ENCODE measurements at regions not wholly inside any gene's neighbourhood (a gene's known extent, or its start where the extent isn't known, plus 50 kb on each side); places are given as distances from the start of the nearest gene placed in this dataset.
"Not testable (repeated sequence)": the region's sequence is repeated elsewhere in the genome, so short reads cannot be mapped to it uniquely, and the experiment has no call there.

GRCh38 chr2:133624551-133624950 lies 56.3 kb upstream of the NCKAP5 start:
- no peak for DNase-seq (ENCODE audit: low read depth)

DNA sequence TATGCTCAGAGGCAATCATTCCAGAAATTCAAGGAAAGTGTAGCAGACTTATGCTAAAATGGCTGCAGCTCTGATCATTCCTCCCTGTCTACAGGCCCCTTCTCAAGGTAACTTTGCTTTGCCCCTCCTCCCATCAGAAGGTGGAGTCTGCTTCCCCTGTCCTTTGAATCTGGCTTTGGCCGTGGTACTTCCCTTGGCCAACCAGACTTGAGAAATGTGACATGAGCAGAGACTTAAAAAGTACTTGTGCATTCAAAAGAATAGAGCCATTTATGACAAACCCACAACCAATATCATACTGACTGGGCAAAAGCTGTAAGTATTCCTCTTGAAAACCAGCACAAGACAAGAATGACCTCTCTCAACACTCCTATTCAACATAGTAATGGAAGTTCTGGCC lies 59.5 kb upstream of the NCKAP5 start:
- DNase-seq (ENCODE audit: low read depth), result no peak

- no peak for DNase-seq (ENCODE audit: low read depth)
These were observed 65.0 kb upstream of the NCKAP5 start for GRCh38 chr2:133633309-133633708.

DNA sequence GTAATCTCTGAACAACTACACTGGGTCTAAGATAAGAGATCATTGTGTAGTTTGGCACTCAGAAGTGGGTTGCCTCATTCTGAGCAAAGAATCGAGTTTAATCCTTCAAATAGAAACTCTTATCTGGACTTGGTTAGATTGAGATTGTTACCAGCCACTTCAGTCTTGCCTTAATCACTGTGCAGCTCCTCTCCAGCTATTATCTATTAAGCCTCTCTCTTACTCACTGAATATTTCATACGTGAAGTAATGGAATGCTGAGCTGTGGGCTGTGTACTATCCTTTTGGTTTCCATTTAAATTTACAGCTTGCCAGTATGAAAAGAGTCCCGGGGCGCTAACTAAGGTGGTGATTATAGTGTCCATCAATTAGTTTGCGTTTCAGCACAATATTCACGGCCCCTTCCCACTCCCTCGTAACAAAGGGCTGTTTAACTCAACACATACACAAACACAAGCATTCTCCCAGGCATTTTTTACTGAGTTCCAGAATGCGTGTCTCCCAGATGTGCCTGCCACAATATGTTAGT lies 65.7 kb upstream of the NCKAP5 start:
- DNase-seq (ENCODE audit: low read depth), result no peak

GRCh38 chr2:133635131-133635530 lies 66.9 kb upstream of the NCKAP5 start:
- no peak for DNase-seq (ENCODE audit: low read depth)

DNA sequence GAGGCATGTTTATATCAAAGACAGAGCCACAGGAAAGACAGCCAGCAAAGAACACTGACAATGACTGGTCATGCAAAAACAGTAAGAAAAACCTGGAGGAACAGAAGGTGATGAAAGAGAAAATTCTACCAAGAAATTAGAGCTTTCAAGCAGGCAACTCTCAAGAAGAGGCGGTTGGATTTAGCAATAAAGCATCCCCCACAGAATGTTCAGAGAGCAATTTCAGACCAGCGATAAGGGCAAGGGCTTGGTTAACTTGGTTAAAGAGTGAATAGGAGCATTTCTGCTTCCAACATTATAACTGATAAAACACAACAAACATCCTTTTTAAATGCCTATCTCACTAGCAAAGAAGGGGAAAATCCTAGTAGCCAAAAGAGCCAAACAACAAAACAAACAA lies 68.0 kb upstream of the NCKAP5 start:
- DNase-seq (ENCODE audit: low read depth), result no peak

DNA sequence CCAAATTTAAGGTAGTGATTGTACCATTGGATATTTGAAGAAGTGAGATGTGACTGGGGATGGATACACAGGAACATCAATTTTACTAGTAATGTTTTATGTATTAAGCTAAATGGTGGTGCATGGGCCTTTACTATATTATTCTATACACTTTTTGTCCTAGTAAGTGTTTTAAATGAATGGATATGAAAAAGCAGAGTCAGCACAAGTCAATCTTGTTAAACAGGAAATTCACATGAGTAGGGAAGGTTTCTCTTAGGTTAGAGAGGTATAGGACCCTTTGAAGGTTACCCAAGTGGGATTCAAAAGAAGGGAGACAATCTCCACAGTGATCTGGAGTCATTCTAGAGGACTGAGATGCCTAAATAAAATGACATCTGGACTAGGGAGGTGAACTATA lies 71.8 kb upstream of the NCKAP5 start:
- no peak for DNase-seq (ENCODE audit: low read depth)

- no peak for DNase-seq (ENCODE audit: low read depth)
These were observed 73.2 kb upstream of the NCKAP5 start for GRCh38 chr2:133641497-133641896.

GRCh38 chr2:133641942-133642725 lies 73.9 kb upstream of the NCKAP5 start:
- DNase-seq (ENCODE audit: low read depth), result no peak

DNA sequence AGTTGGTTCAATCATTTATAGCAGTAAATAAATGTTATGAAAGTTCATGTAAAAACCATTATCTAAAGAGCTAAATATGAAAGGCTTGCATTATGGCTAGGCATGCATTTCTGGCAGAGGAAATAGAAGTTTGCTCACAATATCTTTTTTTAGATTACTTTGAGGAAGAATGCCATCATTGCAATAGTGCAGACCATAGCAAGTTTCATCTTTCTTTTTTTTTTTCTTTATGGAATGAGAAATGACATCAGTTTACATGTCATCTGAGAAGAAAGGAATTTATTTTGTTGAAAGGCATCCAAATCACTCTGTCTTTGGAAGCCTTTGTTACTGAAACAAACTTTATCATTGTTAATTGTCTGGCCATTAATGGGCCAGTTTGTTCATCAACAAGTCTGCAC lies 74.5 kb upstream of the NCKAP5 start:
- DNase-seq (ENCODE audit: low read depth), result no peak

- DNase-seq (ENCODE audit: low read depth), result no peak
These were observed 75.6 kb upstream of the NCKAP5 start for GRCh38 chr2:133643863-133644262.

DNA sequence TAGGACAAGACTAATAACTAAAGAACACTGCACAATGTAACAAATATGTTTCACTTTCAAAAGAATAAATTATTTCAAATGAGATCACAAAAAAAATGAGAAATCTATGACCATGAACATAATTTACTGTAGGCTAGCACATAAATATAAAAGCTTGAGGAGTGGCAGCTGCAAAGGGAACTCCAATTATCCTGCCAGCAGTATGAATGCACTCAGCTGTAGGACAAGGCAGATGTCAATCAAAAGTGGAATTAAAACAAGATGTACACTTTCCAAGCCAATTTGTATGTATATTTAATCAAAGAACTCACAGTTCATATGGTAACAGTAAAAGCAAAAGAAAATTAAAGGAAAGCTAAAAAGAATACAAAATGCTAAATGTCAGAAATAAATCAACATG lies 76.6 kb upstream of the NCKAP5 start:
- no peak for DNase-seq (ENCODE audit: low read depth)

GRCh38 chr2:133647386-133647785 lies 79.1 kb upstream of the NCKAP5 start:
- not testable (repeated sequence) for DNase-seq (ENCODE audit: low read depth)

GRCh38 chr2:133651861-133652260 lies 83.6 kb upstream of the NCKAP5 start:
- no peak for DNase-seq (ENCODE audit: low read depth)

GRCh38 chr2:133652398-133652797 lies 84.1 kb upstream of the NCKAP5 start:
- DNase-seq (ENCODE audit: low read depth), result no peak

DNA sequence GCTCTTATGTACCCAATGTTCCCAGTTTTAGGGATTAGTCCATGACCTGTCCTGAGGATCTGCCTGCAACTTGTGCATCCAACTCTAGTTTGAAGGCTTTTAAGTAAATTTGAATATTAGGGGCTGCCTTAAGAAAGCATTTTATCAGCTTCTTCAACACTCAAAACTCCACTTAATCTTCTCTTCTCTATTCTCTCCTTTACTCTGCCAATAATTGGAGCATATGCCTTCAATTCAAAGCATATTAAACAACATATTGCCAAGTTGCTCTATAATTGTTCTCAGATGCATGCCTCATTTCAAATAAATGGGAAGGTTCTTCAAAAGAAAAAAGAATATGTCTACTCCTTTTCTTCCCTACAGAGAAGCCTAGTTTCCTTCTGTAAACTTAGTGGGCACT lies 84.8 kb upstream of the NCKAP5 start:
- no peak for DNase-seq (ENCODE audit: low read depth)

GRCh38 chr2:133654949-133655348 lies 86.7 kb upstream of the NCKAP5 start:
- no peak for DNase-seq (ENCODE audit: low read depth)

DNA sequence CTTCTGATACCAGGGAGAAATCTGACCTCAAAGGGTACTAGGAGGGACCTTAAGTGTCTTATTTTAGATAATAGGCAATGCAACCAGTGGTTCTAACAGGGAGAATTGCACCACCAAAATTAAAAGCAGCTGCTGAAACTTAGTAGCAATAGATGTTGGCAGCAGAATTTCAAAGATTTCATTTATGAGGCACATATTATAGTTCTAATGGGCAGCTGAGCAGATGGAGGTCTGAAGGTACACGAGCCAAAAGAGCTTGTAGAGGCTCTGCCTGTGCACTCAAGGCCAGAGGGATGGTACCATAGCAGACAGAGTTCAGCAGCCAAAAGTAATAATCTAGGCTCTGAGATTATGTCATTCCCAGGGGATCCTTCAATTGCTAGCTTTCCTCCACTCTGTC lies 87.3 kb upstream of the NCKAP5 start:
- DNase-seq (ENCODE audit: low read depth), result no peak

GRCh38 chr2:133657591-133657990 lies 89.3 kb upstream of the NCKAP5 start:
- no peak for DNase-seq (ENCODE audit: low read depth)

- DNase-seq (ENCODE audit: low read depth), result no peak
These were observed 90.0 kb upstream of the NCKAP5 start for GRCh38 chr2:133658020-133658903.

GRCh38 chr2:133660510-133660909 lies 92.2 kb upstream of the NCKAP5 start:
- no peak for DNase-seq (ENCODE audit: low read depth)

DNA sequence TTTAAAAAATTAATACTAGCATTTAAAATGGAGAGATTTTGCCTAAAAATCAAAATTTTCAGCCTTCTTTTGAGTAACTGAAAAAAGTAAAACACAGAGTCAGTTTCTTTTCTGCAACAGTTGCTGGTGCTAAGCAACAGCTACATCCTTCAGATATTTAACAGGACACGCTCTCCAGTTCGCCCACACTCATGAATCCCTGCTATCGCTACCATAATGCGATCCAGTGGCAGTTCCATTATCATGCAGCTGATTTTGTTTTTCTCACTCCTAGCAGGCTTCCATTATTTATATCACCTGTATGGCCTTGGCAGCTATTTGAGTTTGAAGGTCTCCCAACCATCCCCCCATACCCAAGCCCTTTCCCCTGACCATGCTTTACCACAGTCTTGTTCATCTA lies 93.1 kb upstream of the NCKAP5 start:
- no peak for DNase-seq (ENCODE audit: low read depth)

DNA sequence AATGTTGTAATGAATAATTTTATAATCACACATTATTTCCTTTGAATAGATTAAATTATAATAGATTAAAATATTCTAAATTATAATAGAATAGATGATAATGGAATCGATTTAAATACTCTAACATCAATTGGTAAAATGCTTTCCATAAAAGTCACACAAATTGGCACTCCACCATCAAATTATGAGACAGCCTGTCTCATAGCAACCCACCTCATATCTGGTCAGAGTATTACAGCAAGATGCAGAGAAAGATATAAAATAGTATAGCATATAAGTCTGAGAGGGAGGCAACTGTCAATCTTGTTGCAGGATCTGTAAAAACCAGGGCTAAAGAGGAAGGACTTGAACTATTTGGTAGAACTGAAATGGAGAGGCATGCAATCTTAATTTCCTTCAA lies 98.4 kb upstream of the NCKAP5 start:
- DNase-seq (ENCODE audit: low read depth), result no peak

Measured in HS-5 (cell line).